Fibroblast of skin of right biceps (primary cell): ENCODE measurements at regions not wholly inside any gene's neighbourhood (a gene's known extent, or its start where the extent isn't known, plus 50 kb on each side); places are given as distances from the start of the nearest gene placed in this dataset.
A peak's percentile ranks its signal among the peaks of the same experiment; 100 is the strongest.

Experiments
- DNase-seq: peaks from one replicate; pipeline ENCODE4 v3.0.0-alpha.2; 2013

DNA sequence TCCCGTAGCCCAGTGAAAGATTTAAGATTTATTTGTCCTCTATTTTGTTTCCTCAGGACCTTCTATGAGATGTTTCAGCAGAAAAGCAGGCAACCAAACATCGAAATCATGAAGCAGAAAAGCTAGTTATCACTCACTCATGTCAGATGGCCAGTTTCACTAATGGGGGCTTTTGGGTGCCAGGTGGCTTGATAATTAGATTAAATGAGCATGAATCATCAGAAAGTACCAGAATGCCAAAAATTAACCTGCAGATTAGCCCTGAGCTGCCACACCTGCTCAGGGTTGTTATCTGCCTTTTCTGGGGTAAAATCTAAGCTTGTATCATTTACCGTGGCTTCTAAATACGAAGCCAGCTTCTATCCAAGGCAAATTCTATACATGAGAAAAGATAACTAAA, 1017.5 kb downstream of the XPNPEP1 start:
- DNase-seq = no peak

DNA sequence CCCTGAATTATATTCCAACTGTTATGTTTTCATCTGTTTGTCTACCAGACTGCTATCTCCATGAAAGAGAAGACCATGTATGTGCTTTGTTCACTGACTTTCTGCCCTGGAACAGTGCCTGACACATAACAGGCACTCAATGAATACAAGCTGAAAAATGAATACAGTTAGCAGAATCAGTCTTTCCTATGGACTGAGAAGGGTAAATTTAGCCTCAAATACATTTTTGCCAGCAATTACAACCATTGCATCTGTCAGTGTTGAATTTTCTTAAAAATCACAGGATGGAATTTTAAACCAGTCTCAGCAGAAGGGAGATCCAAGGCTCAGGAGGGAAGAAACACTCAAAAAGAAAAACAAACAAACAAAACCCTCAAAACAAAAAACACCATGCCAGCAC, 1018.1 kb downstream of the XPNPEP1 start:
- DNase-seq = no peak

DNA sequence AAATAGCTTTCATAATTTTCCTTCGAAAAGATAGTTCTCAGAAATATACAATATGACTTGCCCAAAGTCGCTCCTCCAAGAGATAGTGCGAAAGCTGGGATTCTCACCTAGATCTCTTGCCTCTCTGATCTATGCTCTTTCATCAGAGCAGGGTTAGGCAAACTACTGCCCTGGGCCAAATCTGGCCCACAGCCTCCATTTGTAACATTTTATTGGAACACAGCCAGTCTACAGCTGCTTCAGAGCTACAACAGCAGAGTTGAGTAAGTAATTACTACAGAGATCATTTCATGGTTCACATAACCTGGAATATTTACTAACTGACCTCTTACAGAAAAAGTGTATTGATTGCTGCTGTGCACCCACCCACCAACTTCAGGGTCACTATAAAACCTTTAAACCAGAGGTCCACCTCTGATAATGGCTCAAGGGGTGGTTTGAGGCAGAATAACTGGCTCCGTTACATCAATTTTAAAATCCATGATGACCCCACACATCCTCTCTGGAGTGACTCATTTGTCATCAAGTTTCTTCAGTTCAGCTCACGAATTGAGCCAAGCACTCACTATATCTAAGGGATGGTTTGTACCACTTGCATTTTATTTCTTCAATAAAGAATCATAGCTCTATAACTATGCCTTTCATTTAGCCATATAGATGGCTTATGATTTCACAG, 1019.0 kb downstream of the XPNPEP1 start:
- DNase-seq = peak; percentile 51

DNA sequence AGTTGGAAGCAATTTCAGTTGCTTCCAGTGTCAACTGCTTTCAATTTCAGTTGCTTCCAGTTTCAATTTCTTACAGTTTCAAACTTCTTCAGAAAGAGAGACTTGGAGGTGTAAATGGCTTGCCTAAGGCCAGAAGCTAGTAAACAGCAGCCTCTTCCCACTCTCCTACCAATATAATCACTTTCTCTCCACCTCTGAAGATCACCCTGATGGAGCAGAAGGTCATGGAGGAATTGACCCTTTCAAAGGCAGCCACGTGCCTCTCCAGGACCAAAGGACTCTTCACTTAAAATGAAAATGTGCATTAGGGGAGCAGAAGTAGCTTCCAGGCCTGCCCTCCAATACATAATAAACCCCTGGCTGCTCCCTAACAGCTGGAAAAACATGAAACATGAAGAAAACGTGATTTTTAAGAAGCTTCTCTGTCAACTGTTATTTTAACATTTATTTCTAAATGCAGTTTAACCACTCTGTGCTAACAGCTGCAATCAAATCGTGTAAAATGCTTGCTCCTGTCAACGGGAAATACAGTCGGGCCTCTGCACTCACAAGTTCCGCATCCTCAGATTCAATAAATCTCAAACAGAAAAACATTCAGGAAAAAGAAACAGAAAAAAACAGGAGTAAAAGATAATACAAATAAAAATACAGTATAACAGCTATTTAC, 1020.6 kb downstream of the XPNPEP1 start:
- DNase-seq = no peak

DNA sequence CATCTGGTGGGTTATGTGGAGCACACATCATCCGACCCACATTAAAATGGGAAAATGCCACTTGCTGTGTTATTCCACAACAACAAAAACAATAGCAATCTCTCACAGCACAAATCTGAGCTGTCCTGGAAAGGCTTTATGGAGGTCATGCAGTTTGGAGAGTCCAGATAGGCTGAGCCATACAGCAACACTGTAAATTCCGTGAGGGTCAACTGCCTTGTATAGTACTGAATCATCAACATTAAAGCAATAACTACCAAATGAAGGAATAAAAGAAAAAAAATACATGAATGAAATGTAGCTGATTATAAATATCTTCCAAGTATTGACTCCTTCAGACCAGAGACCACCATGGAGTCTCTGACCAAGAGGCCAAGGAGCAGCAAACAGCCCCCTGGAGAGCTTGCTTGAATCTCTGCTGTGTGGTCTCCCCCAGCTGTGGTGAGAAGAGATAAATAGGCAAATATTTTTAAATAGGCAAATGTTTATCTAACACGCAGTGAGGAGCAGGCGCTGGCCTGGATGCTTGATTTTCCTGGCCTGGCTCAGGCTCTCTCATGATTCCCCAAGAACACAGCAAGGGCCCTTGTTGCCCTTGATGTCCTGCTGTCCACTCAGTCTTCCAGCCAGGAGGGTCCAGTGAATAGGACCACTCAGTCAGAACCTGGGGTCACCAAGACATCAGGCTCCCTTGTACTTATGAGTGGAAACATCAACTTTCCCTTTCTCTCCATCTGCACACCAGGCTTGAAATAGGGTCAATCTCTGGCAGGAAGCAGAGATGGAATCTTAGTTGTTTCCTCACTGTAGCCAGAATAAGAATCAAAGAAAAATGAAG, 1021.3 kb downstream of the XPNPEP1 start:
- DNase-seq = peak; percentile 28

DNA sequence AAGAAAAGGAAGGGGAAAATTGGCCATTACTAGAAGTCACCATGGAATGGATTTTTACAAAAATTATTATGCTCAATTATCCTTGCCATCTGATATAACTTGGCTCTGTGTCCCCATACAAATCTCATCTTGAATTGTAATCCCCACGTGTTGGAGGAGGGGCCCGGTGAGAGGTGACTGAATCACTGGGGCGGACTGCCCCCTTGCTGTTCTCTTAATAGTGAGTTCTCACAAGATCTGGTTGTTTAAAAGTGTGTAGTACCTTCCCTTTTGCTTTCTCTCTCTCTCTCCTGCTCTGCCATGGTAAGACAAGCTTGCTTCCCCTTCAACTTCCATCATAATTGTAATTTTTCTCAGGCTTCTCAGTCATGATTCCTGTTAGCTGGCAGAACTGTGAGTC, 1023.6 kb downstream of the XPNPEP1 start:
- DNase-seq = no peak

DNA sequence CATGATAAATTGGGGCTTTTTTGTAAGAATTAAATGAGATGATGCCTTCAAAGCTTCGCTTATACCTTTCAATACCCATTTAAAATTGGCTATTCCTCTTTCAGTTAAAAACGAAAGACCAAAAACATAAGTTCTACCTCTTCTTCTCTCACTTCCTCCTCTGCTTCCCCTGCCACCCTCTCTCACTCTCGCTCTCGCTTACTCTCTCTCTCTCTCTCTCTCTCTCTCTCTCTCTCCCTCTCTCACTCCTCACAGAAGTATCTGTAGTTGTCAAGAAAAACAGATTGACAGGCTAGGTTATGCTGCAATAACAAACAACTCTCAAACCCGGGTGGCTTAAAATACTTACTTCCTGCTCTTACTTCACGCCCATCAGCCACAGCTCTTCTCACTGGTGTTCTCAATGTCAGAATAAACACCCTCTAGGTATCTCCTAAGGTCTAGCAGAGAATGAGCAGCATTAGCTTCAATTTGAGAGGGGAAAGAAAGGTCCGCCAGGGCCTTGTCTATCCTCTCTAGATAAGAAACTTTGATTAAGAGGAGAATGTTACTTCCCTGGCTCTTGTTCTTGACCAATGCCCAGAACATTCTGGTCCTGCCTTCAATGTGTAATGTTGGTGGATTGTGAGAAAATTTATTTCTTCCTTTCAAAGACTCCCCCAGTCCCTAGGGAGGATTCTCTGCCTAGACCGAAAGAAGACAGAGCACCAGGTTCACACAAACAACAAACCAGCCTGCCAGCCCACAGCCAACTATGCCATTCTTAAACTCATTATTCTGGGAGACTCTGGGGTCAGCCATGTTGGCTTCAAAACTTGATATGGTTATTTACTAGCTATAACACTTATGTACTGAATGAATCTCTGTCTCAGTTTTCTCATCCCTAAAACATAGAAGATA, 1028.7 kb downstream of the XPNPEP1 start:
- no peak for DNase-seq

DNA sequence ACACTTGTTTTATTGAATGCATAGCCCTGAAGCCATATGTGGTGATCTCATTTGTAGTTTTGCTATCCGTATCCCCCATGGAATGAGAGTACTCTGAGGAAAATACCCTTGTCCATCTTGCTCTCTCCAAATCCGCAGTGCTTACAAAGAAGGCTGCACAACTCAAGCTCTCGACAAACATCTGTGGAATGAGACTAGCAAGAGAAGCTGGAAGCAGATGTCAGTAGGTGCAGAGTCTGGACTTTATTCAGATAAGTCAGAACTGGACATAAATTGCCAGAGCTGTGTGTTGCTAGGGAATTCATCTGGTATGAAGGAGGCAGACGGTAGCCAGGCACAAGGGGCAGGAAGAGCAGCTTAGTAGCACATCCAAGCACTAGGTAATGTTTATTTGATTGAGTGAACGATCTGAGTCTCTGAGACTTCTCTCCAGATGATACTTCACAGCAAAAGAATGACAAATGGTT, 1046.2 kb downstream of the XPNPEP1 start:
- DNase-seq = peak; percentile 30

DNA sequence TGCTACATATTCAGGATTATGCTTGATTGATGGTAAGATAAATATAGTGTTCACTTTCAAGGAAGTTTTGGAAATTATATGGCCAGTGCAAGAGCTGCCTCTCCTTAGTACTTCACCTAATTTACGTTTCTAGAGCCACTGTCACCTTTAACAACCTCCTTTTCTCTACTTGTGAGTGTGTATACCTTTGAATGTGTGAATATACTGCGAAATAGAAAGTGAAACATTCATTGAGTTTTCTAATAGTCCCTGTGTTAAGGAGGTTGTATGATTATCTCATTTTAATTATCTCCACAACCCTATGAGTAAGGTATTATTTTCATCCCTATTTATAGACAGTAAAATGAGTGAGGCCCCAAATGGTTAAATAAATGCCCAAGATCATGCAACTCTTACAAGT, 1050.5 kb downstream of the XPNPEP1 start:
- DNase-seq = no peak

DNA sequence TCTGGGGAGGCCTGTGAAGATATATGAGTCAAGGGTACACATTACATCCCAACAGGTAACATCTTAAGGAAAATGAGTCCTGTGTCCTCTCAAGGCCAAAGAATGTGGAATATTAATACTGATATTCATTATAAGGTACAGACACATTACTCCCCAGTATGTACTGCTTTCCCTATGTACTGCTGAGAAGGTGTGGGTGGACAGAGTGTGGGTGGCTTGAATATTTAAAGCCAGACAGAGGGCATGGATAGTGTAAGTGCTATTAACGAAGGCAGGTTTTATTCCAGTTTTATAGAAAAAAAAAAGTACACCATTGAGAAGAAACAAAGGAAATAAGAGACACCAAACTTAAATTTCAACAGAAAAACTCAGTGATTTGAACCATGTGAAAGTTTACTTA, 1054.4 kb downstream of the XPNPEP1 start:
- no peak for DNase-seq

DNA sequence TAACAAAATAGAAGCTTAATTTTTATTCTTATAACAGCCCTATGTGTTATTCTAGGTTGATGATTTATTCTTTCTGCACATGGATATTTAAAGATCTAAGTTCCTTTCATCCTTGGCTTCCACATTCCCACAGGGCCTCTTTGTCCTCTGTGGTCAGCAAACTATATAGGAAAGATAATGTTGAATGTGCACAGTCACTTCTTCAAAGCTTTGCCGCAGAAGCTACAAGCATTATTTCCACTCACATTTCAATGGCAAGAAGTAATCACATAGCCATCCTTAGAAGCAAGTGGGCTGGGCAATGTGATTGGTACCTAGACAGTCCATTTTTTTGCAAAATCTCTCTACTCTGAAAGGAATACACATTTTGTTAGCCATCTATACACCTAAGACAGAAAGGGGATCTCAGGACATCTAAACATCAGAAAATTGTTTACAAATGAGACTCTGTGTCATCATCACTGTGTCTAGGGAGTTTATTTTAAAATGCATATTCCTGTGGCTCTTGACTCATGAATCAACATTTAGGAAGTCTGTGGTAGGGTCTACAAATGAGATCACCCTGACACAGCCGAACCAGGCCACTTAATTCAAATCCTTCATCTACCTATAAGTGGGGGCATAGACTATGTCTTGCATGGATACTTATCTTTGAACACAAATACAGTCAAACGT, 1060.5 kb downstream of the XPNPEP1 start:
- peak; percentile 36 for DNase-seq

DNA sequence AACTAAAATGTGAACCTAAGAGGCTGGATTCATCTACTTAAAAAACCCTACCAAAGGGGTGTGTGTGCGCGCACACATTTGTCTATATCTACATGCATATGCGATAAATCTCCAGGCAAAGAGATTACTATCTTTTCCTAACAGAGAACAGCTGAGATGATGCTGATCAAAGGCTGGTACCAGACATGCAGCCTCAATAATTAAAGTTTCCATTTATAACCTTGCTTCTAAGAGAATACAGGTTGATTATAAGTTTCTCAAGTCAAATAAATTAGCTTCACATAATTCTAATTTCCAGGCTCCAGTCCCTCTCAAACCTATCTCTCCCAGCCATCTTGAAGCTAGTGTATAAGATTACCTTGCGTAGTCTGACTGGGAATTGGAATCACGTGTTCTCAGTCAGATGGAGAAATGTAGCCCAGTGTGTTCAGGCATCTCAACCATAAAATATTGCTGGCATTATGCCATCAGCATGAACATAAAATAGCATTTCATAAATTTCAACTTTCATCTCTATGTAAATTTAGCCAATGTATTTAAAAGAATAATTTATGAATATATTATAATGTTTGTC, 1062.0 kb downstream of the XPNPEP1 start:
- DNase-seq = no peak

DNA sequence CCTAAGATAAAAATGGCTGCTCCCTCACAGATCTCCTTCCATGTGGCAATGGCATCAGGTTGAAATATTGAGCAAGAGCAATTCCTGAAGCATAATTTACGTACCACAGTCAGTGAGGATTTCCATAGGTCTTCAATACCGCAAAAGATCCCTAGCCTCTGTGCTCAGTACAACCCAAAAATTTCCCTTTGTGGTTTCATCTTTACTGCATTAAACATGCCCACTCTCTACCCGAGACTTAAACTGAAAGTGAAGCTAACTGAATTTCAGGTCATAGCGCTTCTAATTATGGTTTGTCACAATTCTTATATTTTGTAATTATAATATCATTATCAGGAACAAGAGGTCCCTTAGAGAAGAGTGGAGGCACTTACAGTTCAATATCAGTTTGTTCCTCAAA, 1071.1 kb downstream of the XPNPEP1 start:
- DNase-seq = no peak

DNA sequence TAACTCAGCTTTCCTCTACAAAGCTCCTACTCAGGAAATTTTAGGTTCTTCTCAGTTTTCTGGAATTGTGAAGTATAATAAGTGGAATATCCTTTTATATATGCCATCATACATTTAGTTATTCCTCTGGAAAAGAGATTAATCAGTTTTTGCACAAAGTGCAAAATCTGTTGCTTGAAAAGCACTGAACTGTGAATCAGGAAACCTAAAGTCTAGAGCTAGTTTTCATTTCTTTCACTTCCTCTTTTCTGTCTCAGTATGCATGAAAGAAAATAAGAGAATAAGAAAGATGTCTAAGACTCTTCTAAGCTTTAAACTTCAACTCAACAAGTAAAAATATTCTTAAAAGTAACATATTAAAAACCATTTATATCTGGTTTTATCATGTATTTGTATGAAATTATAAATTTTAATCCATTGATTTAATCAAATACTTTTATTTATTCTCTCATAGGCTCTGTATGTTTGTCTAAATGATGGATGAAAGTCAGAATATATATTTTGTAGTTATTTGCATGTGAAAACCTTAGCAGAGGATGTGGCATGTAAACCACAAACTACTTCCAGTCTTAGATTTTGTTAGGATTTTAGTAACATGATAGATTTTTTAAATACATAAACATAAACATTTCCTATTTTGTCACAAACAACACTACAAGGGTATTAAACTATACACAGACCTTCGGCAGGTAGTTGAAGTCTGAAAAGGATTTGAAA, 1073.0 kb downstream of the XPNPEP1 start:
- DNase-seq = no peak

DNA sequence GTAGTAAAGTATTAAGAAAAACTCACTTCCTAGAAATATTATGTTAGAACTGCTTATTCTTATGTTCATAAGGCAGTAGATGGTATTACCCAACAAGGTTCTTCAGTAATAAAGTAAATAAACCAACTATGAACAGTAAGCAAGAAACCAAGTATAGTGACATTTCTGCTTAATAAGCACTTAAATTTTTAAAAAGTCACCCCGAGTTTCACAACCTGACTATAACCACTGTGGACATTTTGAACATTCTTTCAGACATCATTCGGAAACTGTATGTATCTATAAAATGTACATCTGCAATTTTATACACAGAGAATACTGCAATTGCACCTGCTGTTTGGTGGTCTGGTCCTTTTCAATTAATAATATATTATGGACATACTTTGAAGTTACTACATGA, 1073.6 kb downstream of the XPNPEP1 start:
- DNase-seq = no peak

DNA sequence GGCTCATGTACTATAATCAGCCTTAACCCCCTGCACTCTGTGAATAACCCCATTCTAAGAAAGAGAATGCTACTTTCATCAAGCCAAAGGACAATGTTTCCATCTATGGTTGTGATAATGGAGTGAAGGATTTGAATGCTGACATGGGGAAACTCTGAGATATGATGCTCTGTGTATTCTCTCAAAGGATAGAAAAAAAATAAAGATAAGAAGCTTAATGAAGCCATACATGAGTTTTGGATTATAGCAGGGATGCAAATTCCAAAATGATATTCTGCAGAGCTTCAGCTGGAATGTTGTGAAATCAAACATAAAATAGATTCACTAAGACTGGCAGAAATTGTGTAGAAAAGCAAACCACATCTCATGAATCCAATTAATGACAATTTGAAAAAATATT, 1074.1 kb downstream of the XPNPEP1 start:
- DNase-seq = no peak

DNA sequence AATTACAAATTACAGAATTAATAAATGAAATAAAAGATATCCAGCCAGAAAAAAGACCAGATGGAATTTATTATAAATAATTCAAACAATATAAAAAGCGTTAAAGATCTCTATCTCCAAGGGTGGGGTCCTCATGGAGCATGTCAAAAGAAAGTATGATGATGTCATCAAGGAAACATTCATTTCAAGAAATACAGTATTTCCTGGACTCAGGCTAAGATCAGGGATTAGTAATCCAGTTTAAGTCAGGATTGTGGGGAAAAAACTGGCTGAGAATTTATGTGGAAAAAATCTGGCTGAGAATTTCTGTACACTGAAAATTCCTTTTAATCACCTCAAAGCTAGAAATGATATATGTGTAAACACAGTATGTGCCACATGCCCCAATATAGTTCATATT, 1075.3 kb downstream of the XPNPEP1 start:
- DNase-seq = peak; percentile 40

DNA sequence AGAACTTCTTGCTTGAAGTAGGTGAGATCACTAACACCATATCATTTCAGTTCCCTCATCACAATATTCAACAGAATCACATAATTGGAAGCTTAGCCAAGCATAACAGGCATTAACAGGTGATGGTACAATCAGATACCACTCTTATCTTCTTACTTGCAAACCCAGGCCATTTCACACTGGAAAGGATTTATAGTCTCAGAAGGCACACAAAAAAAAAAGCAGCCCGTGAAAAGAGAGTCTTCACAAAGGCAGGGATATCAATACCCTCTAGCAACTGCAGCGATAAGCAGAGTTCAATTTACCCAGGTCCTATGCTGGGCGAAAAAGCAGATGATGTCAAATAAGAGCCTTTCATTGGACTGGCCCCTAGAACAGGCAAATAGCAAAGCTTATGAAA, 1082.4 kb downstream of the XPNPEP1 start:
- no peak for DNase-seq

DNA sequence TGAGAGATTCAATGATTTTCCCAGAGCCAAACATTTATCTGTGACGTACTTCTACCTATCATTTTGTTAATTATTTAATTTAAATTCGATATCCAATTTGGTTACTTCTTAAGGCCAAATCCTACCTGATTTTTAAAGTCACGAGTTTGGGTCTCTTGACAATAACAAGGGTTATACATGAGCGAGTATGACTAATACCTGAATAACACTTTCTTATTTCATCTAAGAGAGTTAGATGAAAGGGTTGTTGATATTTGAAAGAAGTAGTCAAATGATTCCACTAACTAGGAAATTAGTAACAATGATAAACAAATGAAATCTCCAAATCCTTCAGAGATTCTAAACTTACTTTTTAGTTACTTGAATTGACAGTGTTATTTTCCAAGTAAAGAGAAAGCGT, 1086.9 kb downstream of the XPNPEP1 start:
- no peak for DNase-seq

DNA sequence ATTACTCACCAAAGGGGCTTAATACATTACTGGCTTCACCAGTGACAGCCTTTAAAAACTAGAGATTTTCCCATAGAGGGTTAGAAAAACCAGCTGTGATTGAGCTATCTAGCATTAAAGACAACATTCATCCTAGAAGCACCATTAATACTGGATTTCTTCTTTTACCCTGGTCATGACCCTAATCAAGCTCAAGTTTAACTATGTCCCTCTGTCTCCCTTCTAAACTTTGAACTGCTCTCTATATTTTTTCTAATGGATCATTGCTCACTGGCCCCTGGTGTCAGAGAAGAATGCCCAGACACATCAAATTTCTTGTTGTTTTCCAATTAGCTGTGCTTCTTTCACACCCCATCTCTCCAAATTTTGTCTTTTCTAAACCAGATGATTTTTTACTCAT, 1101.3 kb downstream of the XPNPEP1 start:
- no peak for DNase-seq

DNA sequence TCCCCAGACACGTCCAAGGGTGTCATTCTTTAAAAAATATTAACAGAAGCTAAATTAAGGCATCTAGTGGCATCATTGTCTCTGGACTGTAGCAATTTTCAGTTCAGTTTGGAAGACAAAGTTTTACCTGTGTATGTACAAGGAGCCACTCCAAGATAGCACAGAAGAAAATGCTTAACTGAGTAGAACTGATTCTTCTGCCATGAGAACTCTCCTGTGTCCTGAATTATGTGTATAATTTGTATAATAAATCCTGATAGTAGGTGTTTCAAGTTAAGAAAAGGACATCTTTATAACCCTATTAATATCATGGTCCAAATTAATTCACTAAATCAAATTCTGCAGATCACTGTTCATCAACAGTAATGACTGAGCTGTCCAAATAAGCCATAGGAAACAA, 1104.0 kb downstream of the XPNPEP1 start:
- DNase-seq = no peak
